ENCODE measurements at regions not wholly inside any gene's neighbourhood (a gene's known extent, or its start where the extent isn't known, plus 50 kb on each side); places are given as distances from the start of the nearest gene placed in this dataset.

DNA sequence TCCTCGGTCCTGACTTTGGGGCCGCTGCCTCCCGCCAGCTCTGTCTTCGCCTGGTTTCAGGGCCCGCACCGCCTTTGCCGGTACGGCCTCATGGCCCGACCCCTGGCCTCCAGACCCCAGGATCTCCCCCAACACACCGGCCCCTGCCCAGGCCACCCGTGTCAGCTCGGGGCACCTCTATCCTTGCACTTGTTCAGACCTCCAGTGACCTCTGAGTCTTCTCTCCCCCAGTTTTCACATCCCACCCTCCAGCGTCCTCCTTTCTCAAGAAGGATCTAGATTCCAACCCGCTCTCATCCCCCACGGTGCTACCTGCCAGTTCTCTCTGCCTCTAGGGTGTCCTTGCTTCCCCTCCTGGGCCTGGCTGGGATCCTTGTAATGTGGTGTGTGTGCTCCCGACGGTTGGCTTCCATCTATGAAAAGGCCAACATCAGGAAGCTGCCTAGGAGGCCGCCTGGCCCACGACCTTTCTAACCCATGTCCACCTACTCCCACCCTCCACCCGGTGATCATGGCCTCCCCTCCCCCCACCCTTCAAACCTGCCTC lies 61.1 kb downstream of the SPATA31C2 start:
- TF ChIP-seq, protein P1, sequence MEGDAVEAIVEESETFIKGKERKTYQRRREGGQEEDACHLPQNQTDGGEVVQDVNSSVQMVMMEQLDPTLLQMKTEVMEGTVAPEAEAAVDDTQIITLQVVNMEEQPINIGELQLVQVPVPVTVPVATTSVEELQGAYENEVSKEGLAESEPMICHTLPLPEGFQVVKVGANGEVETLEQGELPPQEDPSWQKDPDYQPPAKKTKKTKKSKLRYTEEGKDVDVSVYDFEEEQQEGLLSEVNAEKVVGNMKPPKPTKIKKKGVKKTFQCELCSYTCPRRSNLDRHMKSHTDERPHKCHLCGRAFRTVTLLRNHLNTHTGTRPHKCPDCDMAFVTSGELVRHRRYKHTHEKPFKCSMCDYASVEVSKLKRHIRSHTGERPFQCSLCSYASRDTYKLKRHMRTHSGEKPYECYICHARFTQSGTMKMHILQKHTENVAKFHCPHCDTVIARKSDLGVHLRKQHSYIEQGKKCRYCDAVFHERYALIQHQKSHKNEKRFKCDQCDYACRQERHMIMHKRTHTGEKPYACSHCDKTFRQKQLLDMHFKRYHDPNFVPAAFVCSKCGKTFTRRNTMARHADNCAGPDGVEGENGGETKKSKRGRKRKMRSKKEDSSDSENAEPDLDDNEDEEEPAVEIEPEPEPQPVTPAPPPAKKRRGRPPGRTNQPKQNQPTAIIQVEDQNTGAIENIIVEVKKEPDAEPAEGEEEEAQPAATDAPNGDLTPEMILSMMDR (conservative IDR thresholded peaks at IDR 0.05; ENCODE audit: low read depth, low read length): no peak
- no peak for DNase-seq (ENCODE audit: low read depth)
- peak overlapping the region; percentile 58 for H3K4me3 ChIP-seq (ENCODE audit: low read length)

GRCh38 chr9:88076286-88077070 lies 61.8 kb downstream of the SPATA31C2 start:
- TF ChIP-seq, protein P1 (conservative IDR thresholded peaks at IDR 0.05; ENCODE audit: low read depth, low read length): peak; percentile 21
- DNase-seq (ENCODE audit: low read depth): peak; percentile 65
- peak overlapping the region; percentile 58 for H3K4me3 ChIP-seq (ENCODE audit: low read length)

- H3K4me3 ChIP-seq (ENCODE audit: low read length): peak overlapping the region; percentile 58
- TF ChIP-seq, protein P1 (conservative IDR thresholded peaks at IDR 0.05; ENCODE audit: low read depth, low read length): peak; percentile 8
Measured at GRCh38 chr9:88075966-88076285, 62.3 kb downstream of the SPATA31C2 start.

GRCh38 chr9:88075506-88075905 lies 62.8 kb downstream of the SPATA31C2 start:
- TF ChIP-seq, protein P1 (conservative IDR thresholded peaks at IDR 0.05; ENCODE audit: low read depth, low read length): no peak
- no peak for DNase-seq (ENCODE audit: low read depth)
- H3K4me3 ChIP-seq (ENCODE audit: low read length): no peak overlapping the region

More at GRCh38 chr9:88075966-88076285, 62.3 kb downstream of the SPATA31C2 start:
- no peak for DNase-seq (ENCODE audit: low read depth)

DNA sequence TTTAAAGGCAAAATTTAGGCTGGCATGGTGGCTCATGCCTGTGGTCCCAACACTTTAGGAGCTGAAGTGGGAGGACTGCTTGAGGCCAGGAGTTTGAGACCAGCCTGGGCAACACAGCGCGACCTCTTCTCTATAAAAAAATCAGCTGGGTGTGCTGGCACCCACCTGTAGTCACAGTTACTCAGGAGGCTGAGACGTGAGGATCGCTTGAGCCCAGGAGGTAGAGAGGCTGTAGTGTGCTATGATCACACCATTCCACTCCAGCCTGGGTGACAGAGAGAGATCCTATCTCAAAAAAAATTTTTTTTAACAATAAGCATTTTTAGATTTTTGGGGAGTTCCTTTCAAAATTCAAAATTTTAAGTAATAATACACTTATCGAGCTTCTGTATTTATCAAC lies 63.3 kb downstream of the SPATA31C2 start:
- TF ChIP-seq, protein P1 (conservative IDR thresholded peaks at IDR 0.05; ENCODE audit: low read depth, low read length): no peak
- H3K4me3 ChIP-seq (ENCODE audit: low read length): no peak overlapping the region
- no peak for DNase-seq (ENCODE audit: low read depth)

GRCh38 chr9:88072831-88073375 lies 65.4 kb downstream of the SPATA31C2 start:
- no peak for DNase-seq (ENCODE audit: low read depth)
- H3K4me3 ChIP-seq (ENCODE audit: low read length): no peak overlapping the region
- TF ChIP-seq, protein P1 (conservative IDR thresholded peaks at IDR 0.05; ENCODE audit: low read depth, low read length): no peak

DNA sequence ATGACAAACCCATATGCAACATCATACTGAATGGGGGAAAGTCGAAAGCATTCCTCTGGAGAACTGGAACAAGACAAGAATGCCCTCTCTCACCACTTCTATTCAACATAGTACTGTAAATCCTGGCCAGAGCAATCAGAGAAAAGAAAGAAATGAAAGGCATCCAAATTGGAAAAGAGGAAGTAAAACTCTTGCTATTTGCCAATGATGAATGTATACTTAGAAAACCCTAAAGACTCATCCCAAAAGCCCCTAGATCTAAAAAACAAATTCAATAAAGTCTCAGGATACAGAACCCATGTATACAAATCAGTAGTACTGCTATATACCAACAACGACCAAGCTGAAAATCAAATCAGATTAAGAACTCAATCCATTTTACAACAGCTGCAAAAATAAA lies 66.9 kb downstream of the SPATA31C2 start:
- TF ChIP-seq, protein P1 (conservative IDR thresholded peaks at IDR 0.05; ENCODE audit: low read depth, low read length): no peak
- H3K4me3 ChIP-seq (ENCODE audit: low read length): no peak overlapping the region
- no peak for DNase-seq (ENCODE audit: low read depth)

Data from retinal pigment epithelial cell (primary cell).